ENCODE measurements at regions not wholly inside any gene's neighbourhood (a gene's known extent, or its start where the extent isn't known, plus 50 kb on each side); places are given as distances from the start of the nearest gene placed in this dataset.

DNA sequence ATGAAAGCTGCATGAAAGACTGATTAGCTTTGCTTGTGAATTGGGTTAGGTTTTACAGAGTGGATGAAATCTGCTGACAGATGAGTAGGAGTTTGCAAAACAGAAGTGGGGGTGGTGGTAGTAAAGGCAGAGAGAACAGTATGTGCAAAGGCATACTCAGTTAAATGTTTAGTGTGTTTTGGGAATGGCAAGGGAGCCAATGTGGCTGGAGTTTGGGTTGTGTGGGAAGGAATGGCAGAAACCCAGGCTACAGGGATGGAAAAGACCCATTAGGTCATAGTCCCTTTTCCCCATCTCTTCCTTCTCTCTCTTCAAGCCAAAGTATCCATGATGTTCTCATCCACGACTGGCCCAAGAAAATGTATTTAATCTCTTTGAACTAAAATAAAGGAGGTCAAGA is 362.2 kb upstream of the LYPLAL1 start:
- TF ChIP-seq, protein P1, sequence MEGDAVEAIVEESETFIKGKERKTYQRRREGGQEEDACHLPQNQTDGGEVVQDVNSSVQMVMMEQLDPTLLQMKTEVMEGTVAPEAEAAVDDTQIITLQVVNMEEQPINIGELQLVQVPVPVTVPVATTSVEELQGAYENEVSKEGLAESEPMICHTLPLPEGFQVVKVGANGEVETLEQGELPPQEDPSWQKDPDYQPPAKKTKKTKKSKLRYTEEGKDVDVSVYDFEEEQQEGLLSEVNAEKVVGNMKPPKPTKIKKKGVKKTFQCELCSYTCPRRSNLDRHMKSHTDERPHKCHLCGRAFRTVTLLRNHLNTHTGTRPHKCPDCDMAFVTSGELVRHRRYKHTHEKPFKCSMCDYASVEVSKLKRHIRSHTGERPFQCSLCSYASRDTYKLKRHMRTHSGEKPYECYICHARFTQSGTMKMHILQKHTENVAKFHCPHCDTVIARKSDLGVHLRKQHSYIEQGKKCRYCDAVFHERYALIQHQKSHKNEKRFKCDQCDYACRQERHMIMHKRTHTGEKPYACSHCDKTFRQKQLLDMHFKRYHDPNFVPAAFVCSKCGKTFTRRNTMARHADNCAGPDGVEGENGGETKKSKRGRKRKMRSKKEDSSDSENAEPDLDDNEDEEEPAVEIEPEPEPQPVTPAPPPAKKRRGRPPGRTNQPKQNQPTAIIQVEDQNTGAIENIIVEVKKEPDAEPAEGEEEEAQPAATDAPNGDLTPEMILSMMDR (IDR thresholded peaks at IDR 0.05; ENCODE audit: low read length), result no peak
- TF ChIP-seq EZH2 (optimal IDR thresholded peaks at IDR 0.05; ENCODE audit: low read depth, low read length) (no peak), EZH2phosphoT487 (IDR thresholded peaks at IDR 0.05; ENCODE audit: low read length) (no peak)

Data from MM.1S (cell line).